ENCODE measurements at regions not wholly inside any gene's neighbourhood (a gene's known extent, or its start where the extent isn't known, plus 50 kb on each side); places are given as distances from the start of the nearest gene placed in this dataset.

DNA sequence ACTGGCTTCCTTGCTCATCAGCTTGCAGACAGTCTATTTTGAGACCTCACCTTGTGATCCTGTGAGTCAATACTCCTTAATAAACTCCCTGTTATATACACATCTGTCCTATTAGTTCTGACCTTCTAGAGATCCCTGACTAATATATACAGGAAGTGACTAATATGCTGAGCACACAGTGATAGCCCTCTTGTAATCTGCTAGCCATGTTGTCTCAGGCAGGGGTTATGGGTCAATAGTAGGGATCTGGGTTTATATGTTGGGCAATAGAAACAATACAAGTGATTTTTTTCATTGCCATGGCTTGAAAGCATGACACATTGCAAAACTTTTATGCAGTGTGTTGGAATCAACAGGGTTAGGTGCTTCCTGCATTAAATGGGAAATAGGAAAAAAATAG lies 562.2 kb downstream of the GALC start:
- TF ChIP-seq POLR2A (IDR thresholded peaks at IDR 0.05): no peak
- TF ChIP-seq, protein P1, sequence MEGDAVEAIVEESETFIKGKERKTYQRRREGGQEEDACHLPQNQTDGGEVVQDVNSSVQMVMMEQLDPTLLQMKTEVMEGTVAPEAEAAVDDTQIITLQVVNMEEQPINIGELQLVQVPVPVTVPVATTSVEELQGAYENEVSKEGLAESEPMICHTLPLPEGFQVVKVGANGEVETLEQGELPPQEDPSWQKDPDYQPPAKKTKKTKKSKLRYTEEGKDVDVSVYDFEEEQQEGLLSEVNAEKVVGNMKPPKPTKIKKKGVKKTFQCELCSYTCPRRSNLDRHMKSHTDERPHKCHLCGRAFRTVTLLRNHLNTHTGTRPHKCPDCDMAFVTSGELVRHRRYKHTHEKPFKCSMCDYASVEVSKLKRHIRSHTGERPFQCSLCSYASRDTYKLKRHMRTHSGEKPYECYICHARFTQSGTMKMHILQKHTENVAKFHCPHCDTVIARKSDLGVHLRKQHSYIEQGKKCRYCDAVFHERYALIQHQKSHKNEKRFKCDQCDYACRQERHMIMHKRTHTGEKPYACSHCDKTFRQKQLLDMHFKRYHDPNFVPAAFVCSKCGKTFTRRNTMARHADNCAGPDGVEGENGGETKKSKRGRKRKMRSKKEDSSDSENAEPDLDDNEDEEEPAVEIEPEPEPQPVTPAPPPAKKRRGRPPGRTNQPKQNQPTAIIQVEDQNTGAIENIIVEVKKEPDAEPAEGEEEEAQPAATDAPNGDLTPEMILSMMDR (IDR thresholded peaks at IDR 0.05): no peak

All from body of pancreas (tissue), 4 donors.